ENCODE measurements at regions not wholly inside any gene's neighbourhood (a gene's known extent, or its start where the extent isn't known, plus 50 kb on each side); places are given as distances from the start of the nearest gene placed in this dataset.

GRCh38 chr6:82833481-82833880 lies 232.2 kb downstream of the UBE3D start:
- no peak for FAIRE-seq

DNA sequence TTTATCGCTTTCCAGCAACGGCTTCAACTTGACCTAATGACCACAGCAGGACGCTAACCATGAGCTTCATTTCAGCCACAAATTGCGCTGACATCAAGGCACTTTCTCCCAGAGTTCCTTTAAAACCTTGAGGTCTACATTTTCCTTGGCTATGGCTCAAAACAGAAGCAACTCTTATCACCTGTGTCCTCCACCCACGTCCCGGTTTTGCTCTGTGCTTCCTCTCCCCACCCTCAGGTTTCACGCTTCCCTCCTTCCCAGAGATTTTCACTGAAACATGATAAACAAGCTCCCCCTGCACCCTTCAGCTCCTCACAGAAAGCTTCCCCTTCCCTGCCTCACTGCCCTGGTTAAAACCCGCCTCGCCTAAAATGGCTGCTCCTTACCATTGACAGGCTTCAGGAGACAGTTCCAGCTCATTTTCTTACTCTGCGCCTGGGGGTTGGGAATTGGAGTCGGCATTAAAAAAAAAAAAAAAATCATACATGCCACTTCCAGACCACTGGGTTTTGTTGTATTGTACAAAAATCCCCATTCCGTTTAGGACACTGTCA lies 229.5 kb downstream of the UBE3D start:
- FAIRE-seq: no peak

DNA sequence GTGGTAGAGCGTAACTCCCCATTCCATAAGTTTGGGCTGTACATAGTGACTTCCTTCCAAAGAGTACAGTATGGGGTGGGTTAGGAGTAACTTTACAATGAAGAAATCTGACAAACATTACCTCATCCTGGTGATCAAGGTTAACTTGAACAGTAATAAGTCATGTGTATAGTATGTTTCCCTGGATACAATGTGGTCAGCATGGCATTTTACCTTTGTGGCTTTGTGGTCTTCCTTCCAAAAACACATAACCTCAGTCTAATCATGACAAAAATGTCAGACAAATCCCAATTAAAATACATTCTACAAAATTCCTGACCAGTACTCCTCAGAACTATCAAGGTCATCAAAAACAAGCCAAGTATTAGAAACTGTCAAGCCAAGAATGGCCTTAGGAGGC lies 225.1 kb downstream of the UBE3D start:
- FAIRE-seq: no peak

DNA sequence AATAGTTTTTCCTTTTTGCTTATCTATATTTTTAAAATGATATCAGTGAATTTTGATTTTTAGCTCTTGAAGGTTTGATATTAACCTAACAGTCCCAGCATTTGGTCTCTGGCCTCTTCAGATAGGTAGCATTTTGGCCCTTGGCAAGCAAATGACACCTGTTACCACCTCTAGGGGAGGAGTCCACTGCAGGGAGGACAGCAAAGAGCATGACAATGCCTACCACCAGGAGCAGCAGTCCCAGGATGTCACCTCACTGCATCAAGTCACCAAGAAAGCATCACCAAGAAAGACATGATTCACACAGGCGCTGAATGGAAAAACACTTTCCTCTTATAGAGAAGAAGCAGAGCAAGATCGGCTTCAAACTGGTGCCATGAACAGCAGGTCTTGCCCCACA lies 224.3 kb downstream of the UBE3D start:
- FAIRE-seq: no peak

Measured in colon (tissue), 2 donors.